ENCODE measurements at regions not wholly inside any gene's neighbourhood (a gene's known extent, or its start where the extent isn't known, plus 50 kb on each side); places are given as distances from the start of the nearest gene placed in this dataset.
A peak's percentile ranks its signal among the peaks of the same experiment; 100 is the strongest.

DNA sequence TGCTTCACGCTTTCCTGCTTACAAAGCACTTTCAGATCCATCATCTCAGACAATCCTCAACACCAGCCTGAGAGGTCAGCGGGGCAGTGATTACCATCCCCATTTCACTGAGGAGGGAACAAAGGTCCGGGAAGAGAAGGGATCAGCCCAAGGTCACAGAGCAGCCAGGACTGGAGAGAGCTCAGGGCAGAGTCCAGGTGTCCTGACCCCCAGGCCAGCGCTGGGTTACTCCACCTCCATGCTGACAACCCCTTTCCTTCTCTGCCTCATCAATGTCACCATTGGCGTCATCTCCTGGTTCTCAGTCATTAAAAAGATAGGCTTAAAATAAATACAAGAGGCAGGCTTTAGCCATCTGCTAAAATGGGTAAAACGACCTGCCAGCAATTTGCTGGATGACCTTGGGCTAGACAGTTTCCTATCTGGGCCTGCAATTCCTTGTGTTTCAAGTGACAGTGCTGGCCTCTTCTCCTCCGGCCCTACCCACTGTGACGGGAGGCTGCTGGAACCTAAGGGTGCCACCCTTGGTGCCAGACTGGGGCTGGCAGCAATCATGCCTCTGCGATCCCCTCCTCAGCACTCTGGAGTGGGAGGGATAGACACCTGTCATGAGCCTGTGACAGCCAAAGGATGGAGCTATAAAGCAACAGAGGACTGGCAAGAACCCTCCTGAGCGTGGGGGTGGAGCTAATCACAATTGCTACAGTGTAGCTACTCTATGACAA, 79.5 kb upstream of the CCL1 start:
- FAIRE-seq: no peak
- TF ChIP-seq, protein P1, sequence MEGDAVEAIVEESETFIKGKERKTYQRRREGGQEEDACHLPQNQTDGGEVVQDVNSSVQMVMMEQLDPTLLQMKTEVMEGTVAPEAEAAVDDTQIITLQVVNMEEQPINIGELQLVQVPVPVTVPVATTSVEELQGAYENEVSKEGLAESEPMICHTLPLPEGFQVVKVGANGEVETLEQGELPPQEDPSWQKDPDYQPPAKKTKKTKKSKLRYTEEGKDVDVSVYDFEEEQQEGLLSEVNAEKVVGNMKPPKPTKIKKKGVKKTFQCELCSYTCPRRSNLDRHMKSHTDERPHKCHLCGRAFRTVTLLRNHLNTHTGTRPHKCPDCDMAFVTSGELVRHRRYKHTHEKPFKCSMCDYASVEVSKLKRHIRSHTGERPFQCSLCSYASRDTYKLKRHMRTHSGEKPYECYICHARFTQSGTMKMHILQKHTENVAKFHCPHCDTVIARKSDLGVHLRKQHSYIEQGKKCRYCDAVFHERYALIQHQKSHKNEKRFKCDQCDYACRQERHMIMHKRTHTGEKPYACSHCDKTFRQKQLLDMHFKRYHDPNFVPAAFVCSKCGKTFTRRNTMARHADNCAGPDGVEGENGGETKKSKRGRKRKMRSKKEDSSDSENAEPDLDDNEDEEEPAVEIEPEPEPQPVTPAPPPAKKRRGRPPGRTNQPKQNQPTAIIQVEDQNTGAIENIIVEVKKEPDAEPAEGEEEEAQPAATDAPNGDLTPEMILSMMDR (IDR thresholded peaks at IDR 0.05; ENCODE audit: insufficient read depth, low read length, severe bottlenecking): no peak
- DNase-seq (ENCODE audit: low read depth): no peak
- H3K36me3 ChIP-seq (ENCODE audit: control insufficient read depth, insufficient read depth, low read length): no peaks in the 10 kb centered on the region
- H3K27me3 ChIP-seq (ENCODE audit: control insufficient read depth, insufficient read depth, low read length): no peaks in the 10 kb centered on the region
- H3K4me3 ChIP-seq (ENCODE audit: low read depth, low read length): no peak overlapping the region

DNA sequence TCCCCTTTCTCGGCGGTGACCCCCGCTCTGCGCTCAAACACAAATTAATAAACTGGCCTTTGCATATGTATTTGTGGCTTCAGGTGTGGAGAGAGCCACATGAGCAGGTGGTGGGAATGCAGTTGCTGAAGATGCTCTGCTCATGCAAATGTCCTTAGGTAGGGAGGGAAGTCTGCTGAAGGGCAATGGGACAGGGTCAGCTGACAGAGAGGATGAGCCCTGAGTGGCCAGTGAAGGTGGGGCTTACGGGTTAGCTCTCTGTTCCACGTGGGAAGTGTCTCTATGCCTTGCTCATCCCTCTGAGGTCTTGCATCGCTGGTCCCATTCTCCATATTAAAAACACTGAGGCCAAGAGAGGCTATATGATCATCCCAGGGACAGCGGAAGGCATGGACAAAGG, 74.2 kb upstream of the CCL1 start:
- H3K27me3 ChIP-seq (ENCODE audit: control insufficient read depth, insufficient read depth, low read length): no peaks in the 10 kb centered on the region
- no peak for FAIRE-seq
- DNase-seq (ENCODE audit: low read depth): no peak
- H3K4me3 ChIP-seq (ENCODE audit: low read depth, low read length): no peak overlapping the region
- no peaks in the 10 kb centered on the region for H3K36me3 ChIP-seq (ENCODE audit: control insufficient read depth, insufficient read depth, low read length)
- TF ChIP-seq, protein P1 (IDR thresholded peaks at IDR 0.05; ENCODE audit: insufficient read depth, low read length, severe bottlenecking): no peak

DNA sequence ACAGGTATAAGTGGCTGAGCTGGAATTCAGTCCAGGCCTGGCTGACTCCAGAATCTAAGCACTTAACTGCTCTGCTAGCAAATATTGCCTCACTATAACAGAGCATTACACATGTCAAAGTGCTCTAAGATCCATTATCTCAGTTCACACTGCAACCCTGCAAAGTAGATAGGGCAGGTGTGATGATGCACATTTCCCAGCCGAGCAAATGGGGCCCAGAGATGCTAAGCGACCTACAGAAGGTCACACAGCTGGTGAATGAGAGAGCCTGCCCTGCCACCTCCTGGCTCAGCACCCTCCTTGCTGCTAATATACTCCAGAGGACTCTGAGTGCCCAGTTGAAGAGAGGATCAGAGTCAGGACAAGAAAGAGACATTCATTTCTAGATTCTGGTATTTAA, 73.6 kb upstream of the CCL1 start:
- FAIRE-seq: no peak
- TF ChIP-seq, protein P1 (IDR thresholded peaks at IDR 0.05; ENCODE audit: insufficient read depth, low read length, severe bottlenecking): no peak
- Histone ChIP-seq H3K36me3 (ENCODE audit: control insufficient read depth, insufficient read depth, low read length) (no peaks in the 10 kb centered on the region), H3K4me3 (ENCODE audit: low read depth, low read length) (no peak overlapping the region), H3K27me3 (ENCODE audit: control insufficient read depth, insufficient read depth, low read length) (no peaks in the 10 kb centered on the region)
- DNase-seq (ENCODE audit: low read depth): no peak

DNA sequence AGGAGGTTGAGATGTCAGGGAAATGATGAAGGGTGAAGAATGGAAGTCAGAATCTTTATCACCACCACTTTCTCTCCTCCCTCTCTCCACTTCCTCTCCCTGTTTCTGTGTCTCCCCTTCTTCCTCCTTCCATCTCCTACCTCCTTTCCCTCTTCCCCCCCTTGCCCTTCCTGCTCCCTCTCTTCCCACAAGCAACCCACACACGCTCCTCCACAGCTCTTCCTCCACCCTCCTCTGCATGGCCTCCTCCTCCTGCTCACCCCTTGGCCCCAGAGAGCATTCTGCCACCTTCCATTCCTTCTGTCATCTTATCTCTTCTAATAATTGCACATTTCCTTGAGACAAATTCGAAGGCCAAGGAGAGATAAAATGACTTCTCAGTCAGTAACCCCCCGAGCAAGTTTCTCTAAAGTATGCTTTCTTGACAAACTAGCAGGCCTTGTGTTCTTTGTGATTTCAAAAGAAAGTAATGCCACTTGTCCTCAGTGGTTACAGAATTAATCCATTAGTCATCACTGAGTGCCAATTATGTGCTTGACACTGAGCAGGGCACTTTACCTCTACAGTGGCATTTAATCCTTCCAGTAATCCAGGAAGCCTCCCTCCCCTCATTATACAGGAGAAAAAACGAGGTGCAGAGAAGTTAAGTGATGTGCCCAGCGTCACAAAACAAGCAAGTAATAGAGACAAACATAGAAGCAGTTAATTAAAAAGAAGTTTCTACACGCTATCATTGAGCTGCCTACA, 72.3 kb upstream of the CCL1 start:
- TF ChIP-seq, protein P1 (IDR thresholded peaks at IDR 0.05; ENCODE audit: insufficient read depth, low read length, severe bottlenecking): no peak
- no peaks in the 10 kb centered on the region for H3K27me3 ChIP-seq (ENCODE audit: control insufficient read depth, insufficient read depth, low read length)
- H3K36me3 ChIP-seq (ENCODE audit: control insufficient read depth, insufficient read depth, low read length): no peaks in the 10 kb centered on the region
- no peak for FAIRE-seq
- no peak for DNase-seq (ENCODE audit: low read depth)
- H3K4me3 ChIP-seq (ENCODE audit: low read depth, low read length): no peak overlapping the region

DNA sequence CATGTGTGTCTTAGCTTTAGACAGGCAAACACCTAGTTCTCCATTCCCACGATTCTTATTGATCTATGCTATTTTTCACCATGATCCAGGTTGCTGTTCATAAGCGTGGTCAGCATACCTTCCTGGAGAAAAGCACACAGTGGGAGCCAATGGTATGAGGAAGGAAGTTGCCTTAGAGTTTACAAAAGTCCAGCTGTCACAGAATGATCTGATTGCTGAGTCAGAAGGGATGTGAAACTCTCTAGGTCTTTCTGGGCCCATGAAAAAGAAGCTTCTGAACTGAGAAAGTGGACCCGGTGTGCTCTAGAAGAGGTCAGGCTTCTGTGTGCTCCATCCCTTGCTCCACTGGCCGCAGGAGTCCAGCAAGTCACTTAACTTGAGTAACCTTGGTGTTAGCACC, 71.0 kb upstream of the CCL1 start:
- no peaks in the 10 kb centered on the region for H3K27me3 ChIP-seq (ENCODE audit: control insufficient read depth, insufficient read depth, low read length)
- peak; percentile 4 for DNase-seq (ENCODE audit: low read depth)
- no peaks in the 10 kb centered on the region for H3K36me3 ChIP-seq (ENCODE audit: control insufficient read depth, insufficient read depth, low read length)
- no peak for FAIRE-seq
- no peak overlapping the region for H3K4me3 ChIP-seq (ENCODE audit: low read depth, low read length)
- TF ChIP-seq, protein P1 (IDR thresholded peaks at IDR 0.05; ENCODE audit: insufficient read depth, low read length, severe bottlenecking): no peak

Measured in bronchial epithelial cell (primary cell).